GM11168 (cell line): ENCODE measurements at regions not wholly inside any gene's neighbourhood (a gene's known extent, or its start where the extent isn't known, plus 50 kb on each side); places are given as distances from the start of the nearest gene placed in this dataset.

ENCODE experiments used
- in situ Hi-C: fragments of 300-500 bp; cut with MboI; formaldehyde crosslinking; loops from one replicate; pipeline ENCODE4 v1.12.0; 2022; ENCODE audit warnings: low sequenced_read_pairs; ENCODE audit not compliant: unreplicated experiment

DNA sequence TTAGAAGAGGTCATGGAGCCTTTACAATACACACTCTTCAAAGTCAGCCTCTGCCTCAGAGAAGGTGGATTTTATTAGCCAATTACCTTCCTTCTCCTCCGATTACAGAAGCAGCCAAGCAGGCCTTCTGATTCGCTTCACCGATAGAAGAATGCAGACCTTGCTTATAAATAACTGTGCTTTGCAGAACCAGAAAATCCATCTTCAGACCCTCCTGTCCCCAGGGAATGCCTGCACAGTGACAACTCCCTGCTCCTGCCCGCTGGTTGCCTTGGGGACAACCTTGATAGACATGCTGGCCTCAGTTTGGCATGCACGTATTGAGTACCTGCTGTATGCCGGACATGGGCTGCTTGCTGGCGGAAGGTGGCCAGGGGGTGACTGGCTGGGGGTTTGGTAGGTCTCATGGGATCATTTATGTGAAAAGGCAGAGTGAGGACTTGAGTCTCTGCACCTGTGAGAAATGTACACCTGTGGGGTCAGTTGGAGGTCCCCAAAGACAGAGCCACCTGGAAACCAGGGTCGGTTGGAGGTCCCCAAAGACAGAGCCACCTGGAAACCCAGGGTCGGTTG, 1238.7 kb downstream of the BRD1 start:
- in situ Hi-C loops = no loop called here

DNA sequence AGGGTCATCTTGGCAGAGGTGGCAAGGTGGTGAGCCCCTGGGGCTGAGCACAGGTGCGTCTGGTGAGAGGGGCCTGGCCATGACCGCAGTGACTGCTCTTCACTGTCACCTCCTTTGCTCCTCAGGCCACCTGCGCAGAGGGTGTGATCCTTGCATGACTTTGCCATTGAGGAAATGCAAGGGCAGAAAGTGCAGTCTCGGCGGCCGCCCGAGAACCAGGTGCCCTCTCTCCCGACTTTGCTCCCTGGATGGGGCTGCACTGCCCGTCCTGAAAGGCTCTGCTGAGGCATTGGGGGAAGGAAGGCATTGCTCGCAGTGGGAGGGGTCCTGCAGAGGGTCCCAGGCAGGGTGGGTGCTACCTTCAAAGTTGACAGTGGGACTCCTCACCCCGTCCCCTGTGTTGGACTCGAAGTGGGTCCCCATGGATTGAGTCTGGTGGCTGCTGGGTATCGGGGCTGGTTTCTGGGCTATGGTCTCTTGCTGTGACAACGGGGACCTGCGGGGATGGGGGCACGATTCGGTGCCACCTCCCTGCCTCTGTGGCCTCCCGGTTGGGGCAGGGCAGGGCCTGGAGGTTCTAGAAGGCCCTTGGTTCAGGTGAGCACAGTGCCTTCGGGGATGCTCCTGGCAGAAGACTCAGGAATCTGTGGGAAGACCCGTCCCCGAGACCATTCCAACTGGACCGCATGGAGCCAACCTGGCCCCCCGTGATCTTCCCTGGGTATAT, 1239.4 kb downstream of the BRD1 start:
- in situ Hi-C loops = no loop called here

DNA sequence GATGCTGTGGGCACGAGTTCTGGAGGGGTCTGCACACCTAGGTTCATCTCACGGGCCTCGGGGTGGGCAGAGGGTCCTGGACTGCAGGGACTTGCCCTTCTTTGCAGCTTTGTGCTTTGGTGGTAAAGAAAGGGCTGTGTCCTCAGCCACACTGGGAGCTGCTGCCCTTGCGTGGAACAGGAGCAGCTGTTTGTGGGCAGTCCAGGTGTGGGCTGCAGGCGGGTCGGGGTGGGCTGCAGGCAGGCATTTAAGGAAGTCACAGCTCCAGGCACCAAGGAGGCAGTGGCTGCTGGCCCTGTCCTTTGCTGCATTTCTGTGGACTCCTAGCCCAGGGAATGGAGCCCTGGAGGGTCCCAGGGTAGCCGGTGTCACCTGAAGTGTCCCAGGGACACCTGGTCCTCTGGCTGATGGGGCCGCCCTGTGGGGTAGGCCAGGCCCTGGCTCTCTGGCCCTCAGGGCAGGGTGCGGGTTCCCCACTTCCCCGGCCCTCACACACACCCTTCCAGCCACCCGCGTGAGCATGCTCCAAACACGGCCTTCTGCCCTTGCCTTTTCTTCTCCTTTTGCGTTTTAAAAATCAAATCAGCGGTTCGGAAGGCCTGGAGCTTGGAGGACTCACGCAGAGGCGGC, 1240.3 kb downstream of the BRD1 start:
- in situ Hi-C loops = no loop called here

- in situ Hi-C loops = no loop called here
These were observed 1240.9 kb downstream of the BRD1 start for GRCh38 chr22:48586799-48587185.

GRCh38 chr22:48585916-48586798, 1241.5 kb downstream of the BRD1 start:
- in situ Hi-C loops = no loop called here

DNA sequence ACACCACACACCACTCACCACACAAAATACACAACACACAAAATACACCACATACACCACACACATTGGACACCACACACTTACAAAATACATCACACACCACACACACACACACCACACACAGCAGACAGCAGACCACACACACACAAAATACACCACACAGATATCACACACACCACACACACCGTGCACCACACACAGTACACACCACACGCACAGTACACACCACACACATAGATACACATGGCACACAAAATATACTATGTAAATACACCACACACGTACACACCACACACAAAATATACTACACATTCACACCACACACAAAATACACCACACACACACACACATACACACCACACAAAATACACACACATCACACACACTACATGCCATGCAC, 1243.5 kb downstream of the BRD1 start:
- in situ Hi-C loops = no loop called here

- in situ Hi-C loops = no loop called here
These were observed 1245.7 kb downstream of the BRD1 start for GRCh38 chr22:48581796-48582469.

DNA sequence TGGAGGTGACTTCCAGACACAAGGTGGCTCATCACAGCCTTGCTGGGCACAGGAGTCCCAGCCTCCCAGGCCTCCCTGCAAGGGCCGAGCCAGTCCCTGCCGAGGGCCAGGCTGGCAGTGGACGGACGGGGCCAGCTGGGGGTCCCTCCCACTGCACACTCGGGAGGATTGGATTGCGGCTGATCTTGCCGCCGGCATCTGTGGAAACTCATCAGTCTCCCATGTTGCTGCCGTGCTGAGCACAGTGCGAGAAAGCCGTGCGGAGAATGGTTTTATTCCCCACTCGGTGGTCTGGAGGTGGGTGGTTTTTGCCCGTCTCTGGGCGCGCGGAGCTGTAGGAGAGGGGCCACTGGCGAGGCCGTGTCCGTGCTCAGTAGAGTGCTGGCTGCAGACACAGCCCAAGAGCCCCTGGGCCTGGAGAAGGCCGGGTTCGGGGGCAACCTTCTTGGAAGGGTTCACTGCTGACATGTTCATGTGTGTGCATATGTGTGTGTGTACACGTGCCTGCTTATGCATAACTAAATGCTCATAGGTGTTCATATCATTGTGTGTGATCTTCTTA, 1246.4 kb downstream of the BRD1 start:
- in situ Hi-C loops = no loop called here

DNA sequence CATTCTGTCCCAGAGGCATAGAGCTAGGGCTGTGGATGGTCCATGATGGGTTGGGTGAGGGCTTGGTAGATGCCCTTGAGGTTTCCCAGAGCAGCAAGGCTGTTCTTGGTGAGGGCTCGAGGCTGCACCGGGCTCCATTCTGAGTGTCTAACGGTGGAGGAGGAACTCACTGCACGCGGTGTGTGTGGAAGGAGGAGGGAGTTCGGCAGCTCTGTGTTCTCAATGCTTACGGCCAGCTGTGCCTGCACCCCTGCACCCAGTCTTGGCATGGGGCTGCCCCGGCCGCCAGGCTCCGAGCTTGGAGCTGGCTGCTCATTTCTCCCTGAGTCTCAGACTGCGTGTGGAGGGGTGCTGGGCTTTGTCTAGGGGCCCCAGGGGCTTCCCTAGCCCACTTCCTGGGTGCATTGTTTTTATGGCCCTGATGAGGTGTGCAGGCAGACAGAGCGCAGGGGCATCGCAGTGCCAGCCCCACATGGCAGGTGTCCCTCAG, 1247.1 kb downstream of the BRD1 start:
- in situ Hi-C loops = no loop called here

DNA sequence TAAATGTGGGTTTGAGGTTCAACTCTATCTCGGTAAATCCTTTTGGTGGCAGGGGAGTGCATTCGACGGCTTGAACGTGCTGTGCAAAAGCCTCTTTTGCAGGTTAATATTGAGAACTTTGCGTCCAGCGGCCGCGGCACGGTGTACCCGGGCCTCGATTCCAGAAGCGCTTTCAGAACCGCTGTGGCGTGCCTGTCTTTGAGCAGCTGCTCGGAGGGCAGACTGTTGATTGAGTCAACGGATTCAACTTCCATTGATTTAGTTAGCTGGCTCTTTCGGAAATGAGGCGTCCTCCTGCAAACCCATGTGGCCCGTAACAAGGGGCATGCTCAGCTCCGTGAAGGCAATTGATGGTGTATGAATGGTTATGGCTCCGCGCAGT, 1247.8 kb downstream of the BRD1 start:
- in situ Hi-C loops = no loop called here

- in situ Hi-C loops = no loop called here
These were observed 1248.4 kb downstream of the BRD1 start for GRCh38 chr22:48579043-48579927.

- in situ Hi-C loops = no loop called here
These were observed 1249.3 kb downstream of the BRD1 start for GRCh38 chr22:48578138-48579042.

- in situ Hi-C loops = no loop called here
These were observed 1250.0 kb downstream of the BRD1 start for GRCh38 chr22:48577691-48578090.

DNA sequence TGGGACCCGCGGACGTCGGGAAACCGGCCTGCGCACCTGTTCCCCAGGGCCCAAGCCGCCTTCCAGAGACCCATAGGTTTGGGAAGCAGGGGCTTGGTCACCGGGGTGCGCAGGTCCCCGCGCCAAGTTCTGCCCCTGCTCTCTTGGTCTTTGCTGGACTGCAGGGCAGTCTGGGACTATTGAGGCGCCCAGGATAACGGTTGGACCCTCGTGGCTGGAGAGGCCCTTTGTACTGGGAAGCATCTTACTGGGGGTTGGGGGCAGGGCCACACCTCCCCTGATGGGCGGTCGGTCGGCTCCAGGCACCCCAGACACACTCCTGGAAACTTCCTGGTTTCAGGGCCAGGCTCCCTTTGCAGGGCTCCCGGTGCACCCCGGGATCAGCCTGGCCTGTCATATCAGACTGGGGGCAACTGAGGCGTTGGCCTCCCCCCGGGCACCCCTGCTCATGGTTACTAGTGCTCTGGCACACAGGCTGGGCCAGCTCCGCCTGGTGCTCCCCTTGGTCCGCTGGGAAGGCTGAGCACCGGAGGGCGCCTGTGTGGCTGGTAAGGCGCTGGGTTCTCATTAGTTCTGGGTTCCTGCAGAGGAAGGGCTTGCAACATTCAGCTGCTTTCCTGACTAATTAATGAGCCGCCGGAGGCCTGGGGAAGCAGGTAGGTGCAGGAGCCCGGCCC, 1250.5 kb downstream of the BRD1 start:
- in situ Hi-C loops = no loop called here

GRCh38 chr22:48576333-48577013, 1251.2 kb downstream of the BRD1 start:
- in situ Hi-C loops = no loop called here

DNA sequence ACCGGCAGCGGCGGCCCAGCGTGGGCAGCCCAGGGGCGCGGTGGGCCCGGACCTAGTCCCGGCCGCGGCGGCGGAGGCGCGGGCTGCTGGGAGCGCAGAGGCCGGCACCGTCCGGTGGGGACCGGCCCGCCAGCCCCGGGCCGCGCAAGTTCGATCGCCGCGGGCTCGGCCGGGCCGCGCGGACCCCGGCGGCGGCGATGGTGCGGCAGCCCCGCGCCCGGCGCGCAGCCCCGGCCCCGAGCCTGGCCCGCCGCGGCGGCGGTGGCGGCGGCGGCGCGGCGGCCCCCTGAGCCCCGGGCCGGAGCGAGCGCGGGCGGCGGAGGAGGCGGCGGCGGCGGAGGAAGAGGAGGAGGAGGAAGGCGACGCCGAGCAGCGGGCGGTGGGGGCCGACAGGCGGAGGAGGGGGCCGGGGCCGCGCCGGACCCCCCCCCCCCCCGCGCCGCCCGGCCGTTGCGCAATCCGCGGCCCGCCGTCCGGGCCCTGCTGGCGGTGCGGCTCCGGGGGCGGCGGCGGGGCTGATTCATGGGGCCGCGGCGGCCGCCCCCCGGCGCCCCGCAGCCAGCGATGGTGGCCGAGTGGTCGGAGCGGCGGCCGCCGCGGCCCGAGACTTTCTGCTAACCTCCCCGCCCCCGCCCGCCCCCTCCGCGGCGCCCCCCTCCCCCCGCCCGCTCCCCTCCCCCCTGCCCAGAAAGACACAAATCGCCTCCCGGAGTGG, 1251.9 kb downstream of the BRD1 start:
- in situ Hi-C loops = no loop called here
